OCI-LY3 (cell line): ENCODE measurements at regions not wholly inside any gene's neighbourhood (a gene's known extent, or its start where the extent isn't known, plus 50 kb on each side); places are given as distances from the start of the nearest gene placed in this dataset.
"Not testable (repeated sequence)": the region's sequence is repeated elsewhere in the genome, so short reads cannot be mapped to it uniquely, and the experiment has no call there.

ENCODE experiments used
- H2AFZ ChIP-seq: fragments of 200-600, 300-600 bp; shearing (Covaris generic); 2 replicates; pipeline ENCODE4 v1.6.0; 2014; ENCODE audit warnings: antibody characterized with exemption, low read depth, low read length
- H3K27ac ChIP-seq: fragments of 200-600, 300-600 bp; sonication (generic); 2 replicates; pipeline ENCODE4 v1.5.1; 2014; ENCODE audit warnings: mild to moderate bottlenecking, low read length, moderate library complexity, mixed read lengths
- H3K27me3 ChIP-seq: fragments of 200-600, 300-600 bp; sonication (generic); 2 replicates; pipeline ENCODE4 v1.6.1; 2014; ENCODE audit warnings: low read depth, low read length, mixed read lengths
- H3K36me3 ChIP-seq: fragments of 200-600, 300-600 bp; sonication (generic); replicated peaks from 2 replicates; pipeline ENCODE3; 2014; ENCODE audit warnings: low read depth, low read length, mixed read lengths
- H3K4me1 ChIP-seq: fragments of 300-600, 200-600 bp; sonication (generic); 2 replicates; pipeline ENCODE4 v1.6.1; 2014; ENCODE audit warnings: low read length, mixed read lengths
- H3K4me2 ChIP-seq: fragments of 200-600, 300-600 bp; sonication (generic); 2 replicates; pipeline ENCODE4 v1.6.1; 2014; ENCODE audit warnings: low read length, mixed read lengths
- H3K4me3 ChIP-seq: fragments of 300-600, 200-600 bp; sonication (generic); 2 replicates; pipeline ENCODE4 v1.5.1; 2014; ENCODE audit warnings: antibody characterized with exemption, mild to moderate bottlenecking, low read length, moderate library complexity
- H3K79me2 ChIP-seq: fragments of 300-600, 200-600 bp; shearing (Covaris generic); 2 replicates; pipeline ENCODE4 v1.6.1; 2014; ENCODE audit warnings: mild to moderate bottlenecking, low read length, mixed read lengths
- H3K9ac ChIP-seq: fragments of 300-600, 200-600 bp; shearing (Covaris generic); 2 replicates; pipeline ENCODE4 v1.6.0; 2014; ENCODE audit warnings: mild to moderate bottlenecking, low read length, moderate library complexity
- H3K9me3 ChIP-seq: fragments of 200-600, 300-600 bp; shearing (Covaris generic); 2 replicates; pipeline ENCODE4 v1.6.1; 2014; ENCODE audit warnings: low read length, mixed read lengths; ENCODE audit not compliant: insufficient read depth
- H4K20me1 ChIP-seq: fragments of 200-600, 300-600 bp; sonication (generic); 2 replicates; pipeline ENCODE4 v1.6.1; 2016; ENCODE audit warnings: low read length, mixed read lengths; ENCODE audit not compliant: insufficient read depth
- CTCF ChIP-seq: fragments of 200-600, 300-600 bp; sonication (generic); IDR thresholded peaks from 2 replicates; pipeline ENCODE4 v1.5.1; 2014; ENCODE audit warnings: antibody characterized with exemption, low read length, low read depth
- EZH2phosphoT487 ChIP-seq: fragments of 200-600 bp; shearing (Covaris generic); IDR thresholded peaks from 2 replicates; pipeline ENCODE4 v1.6.1; 2018; ENCODE audit warnings: antibody characterized with exemption, mixed run types, low read depth

GRCh38 chr4:28842271-28842670, 1877.9 kb upstream of the PCDH7 start:
- Histone ChIP-seq H3K79me2 (no peaks in the 10 kb centered on the region), H4K20me1 (no peaks in the 10 kb centered on the region), H2AFZ (no peak overlapping the region), H3K27me3 (no peaks in the 10 kb centered on the region), H3K9me3 (no peaks in the 10 kb centered on the region), H3K4me3 (no peak overlapping the region), H3K36me3 (no peaks in the 10 kb centered on the region), H3K4me1 (no peaks in the 10 kb centered on the region), H3K4me2 (no peak overlapping the region), H3K27ac (no peak overlapping the region), H3K9ac (no peak overlapping the region)
- TF ChIP-seq EZH2phosphoT487 (no peak), CTCF (no peak)

- H3K27me3 ChIP-seq = no peaks in the 10 kb centered on the region
- no peaks in the 10 kb centered on the region for H3K36me3 ChIP-seq
These were observed 1875.0 kb upstream of the PCDH7 start for GRCh38 chr4:28845158-28845557.

GRCh38 chr4:28857028-28857427, 1863.1 kb upstream of the PCDH7 start:
- not testable (repeated sequence) for H3K4me3 ChIP-seq, H3K4me1 ChIP-seq, H3K27me3 ChIP-seq, H3K27ac ChIP-seq, H3K79me2 ChIP-seq, H3K9ac ChIP-seq, H3K36me3 ChIP-seq, H4K20me1 ChIP-seq, H2AFZ ChIP-seq, H3K9me3 ChIP-seq, H3K4me2 ChIP-seq

More at GRCh38 chr4:28845158-28845557, 1875.0 kb upstream of the PCDH7 start:
- no peak overlapping the region for H3K27ac ChIP-seq
- H3K4me3 ChIP-seq = no peak overlapping the region
- H3K9me3 ChIP-seq = no peaks in the 10 kb centered on the region
- H4K20me1 ChIP-seq = no peaks in the 10 kb centered on the region
- no peak overlapping the region for H2AFZ ChIP-seq
- no peak overlapping the region for H3K4me2 ChIP-seq
- H3K4me1 ChIP-seq = no peaks in the 10 kb centered on the region
- H3K9ac ChIP-seq = no peak overlapping the region
- TF ChIP-seq EZH2phosphoT487 (no peak), CTCF (no peak)
- no peaks in the 10 kb centered on the region for H3K79me2 ChIP-seq

GRCh38 chr4:28868841-28869240, 1851.3 kb upstream of the PCDH7 start:
- Histone ChIP-seq H4K20me1 (no peaks in the 10 kb centered on the region), H3K79me2 (no peaks in the 10 kb centered on the region), H3K9ac (no peak overlapping the region), H3K9me3 (no peaks in the 10 kb centered on the region), H3K4me1 (no peaks in the 10 kb centered on the region), H3K27me3 (no peaks in the 10 kb centered on the region), H2AFZ (no peak overlapping the region), H3K27ac (no peak overlapping the region), H3K4me3 (no peak overlapping the region), H3K36me3 (no peaks in the 10 kb centered on the region), H3K4me2 (no peak overlapping the region)
- TF ChIP-seq EZH2phosphoT487 (no peak), CTCF (no peak)

GRCh38 chr4:28879178-28879577, 1841.0 kb upstream of the PCDH7 start:
- Histone ChIP-seq H3K4me3 (no peak overlapping the region), H3K4me1 (no peaks in the 10 kb centered on the region), H3K27me3 (no peaks in the 10 kb centered on the region), H3K27ac (no peak overlapping the region), H2AFZ (no peak overlapping the region), H4K20me1 (no peaks in the 10 kb centered on the region), H3K4me2 (no peak overlapping the region), H3K9me3 (no peaks in the 10 kb centered on the region), H3K36me3 (no peaks in the 10 kb centered on the region), H3K9ac (no peak overlapping the region), H3K79me2 (no peaks in the 10 kb centered on the region)
- TF ChIP-seq CTCF (no peak), EZH2phosphoT487 (no peak)
